OCI-LY3 (cell line): ENCODE measurements at regions not wholly inside any gene's neighbourhood (a gene's known extent, or its start where the extent isn't known, plus 50 kb on each side); places are given as distances from the start of the nearest gene placed in this dataset.

ENCODE experiments used
- H2AFZ ChIP-seq: fragments of 200-600, 300-600 bp; shearing (Covaris generic); 2 replicates; pipeline ENCODE4 v1.6.0; 2014; ENCODE audit warnings: antibody characterized with exemption, low read depth, low read length
- H3K27ac ChIP-seq: fragments of 200-600, 300-600 bp; sonication (generic); 2 replicates; pipeline ENCODE4 v1.5.1; 2014; ENCODE audit warnings: mild to moderate bottlenecking, low read length, moderate library complexity, mixed read lengths
- H3K27me3 ChIP-seq: fragments of 200-600, 300-600 bp; sonication (generic); 2 replicates; pipeline ENCODE4 v1.6.1; 2014; ENCODE audit warnings: low read depth, low read length, mixed read lengths
- H3K36me3 ChIP-seq: fragments of 200-600, 300-600 bp; sonication (generic); replicated peaks from 2 replicates; pipeline ENCODE3; 2014; ENCODE audit warnings: low read depth, low read length, mixed read lengths
- H3K4me1 ChIP-seq: fragments of 300-600, 200-600 bp; sonication (generic); 2 replicates; pipeline ENCODE4 v1.6.1; 2014; ENCODE audit warnings: low read length, mixed read lengths
- H3K4me2 ChIP-seq: fragments of 200-600, 300-600 bp; sonication (generic); 2 replicates; pipeline ENCODE4 v1.6.1; 2014; ENCODE audit warnings: low read length, mixed read lengths
- H3K4me3 ChIP-seq: fragments of 300-600, 200-600 bp; sonication (generic); 2 replicates; pipeline ENCODE4 v1.5.1; 2014; ENCODE audit warnings: antibody characterized with exemption, mild to moderate bottlenecking, low read length, moderate library complexity
- H3K79me2 ChIP-seq: fragments of 300-600, 200-600 bp; shearing (Covaris generic); 2 replicates; pipeline ENCODE4 v1.6.1; 2014; ENCODE audit warnings: mild to moderate bottlenecking, low read length, mixed read lengths
- H3K9ac ChIP-seq: fragments of 300-600, 200-600 bp; shearing (Covaris generic); 2 replicates; pipeline ENCODE4 v1.6.0; 2014; ENCODE audit warnings: mild to moderate bottlenecking, low read length, moderate library complexity
- H3K9me3 ChIP-seq: fragments of 200-600, 300-600 bp; shearing (Covaris generic); 2 replicates; pipeline ENCODE4 v1.6.1; 2014; ENCODE audit warnings: low read length, mixed read lengths; ENCODE audit not compliant: insufficient read depth
- H4K20me1 ChIP-seq: fragments of 200-600, 300-600 bp; sonication (generic); 2 replicates; pipeline ENCODE4 v1.6.1; 2016; ENCODE audit warnings: low read length, mixed read lengths; ENCODE audit not compliant: insufficient read depth
- EZH2phosphoT487 ChIP-seq: fragments of 200-600 bp; shearing (Covaris generic); IDR thresholded peaks from 2 replicates; pipeline ENCODE4 v1.6.1; 2018; ENCODE audit warnings: antibody characterized with exemption, mixed run types, low read depth
- TF ChIP-seq, protein P1 (sequence below): fragments of 200-600, 300-600 bp; sonication (generic); IDR thresholded peaks from 2 replicates; pipeline ENCODE4 v1.5.1; 2014; ENCODE audit warnings: antibody characterized with exemption, low read length, low read depth

DNA sequence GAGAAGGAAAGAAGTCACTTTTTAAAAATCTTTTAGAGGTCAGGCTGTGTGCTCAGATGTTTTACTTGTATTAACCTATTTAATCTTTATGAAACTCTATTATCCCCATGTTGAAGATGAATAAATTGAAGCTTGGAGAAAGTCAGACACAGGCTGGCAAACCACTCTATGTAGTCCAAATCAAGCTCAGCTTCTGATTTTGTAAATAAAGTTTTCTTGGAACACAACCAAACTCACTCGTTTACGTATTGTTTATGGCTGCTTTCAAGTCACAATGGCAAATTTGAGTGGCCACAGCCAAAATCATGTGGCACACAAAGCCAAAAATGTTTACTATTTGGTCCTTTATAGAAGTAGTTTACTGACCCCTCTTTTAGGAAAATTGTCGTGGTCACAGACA is 596.0 kb upstream of the CDH11 start:
- H4K20me1 ChIP-seq, result no peaks in the 10 kb centered on the region
- H3K4me3 ChIP-seq, result no peak overlapping the region
- H3K36me3 ChIP-seq, result no peaks in the 10 kb centered on the region
- no peak overlapping the region for H2AFZ ChIP-seq
- no peaks in the 10 kb centered on the region for H3K27me3 ChIP-seq
- H3K27ac ChIP-seq, result no peak overlapping the region
- H3K9ac ChIP-seq, result no peak overlapping the region
- H3K9me3 ChIP-seq, result no peaks in the 10 kb centered on the region
- no peaks in the 10 kb centered on the region for H3K4me1 ChIP-seq
- H3K4me2 ChIP-seq, result no peak overlapping the region
- no peaks in the 10 kb centered on the region for H3K79me2 ChIP-seq
- no peak for TF ChIP-seq EZH2phosphoT487
- TF ChIP-seq, protein P1, sequence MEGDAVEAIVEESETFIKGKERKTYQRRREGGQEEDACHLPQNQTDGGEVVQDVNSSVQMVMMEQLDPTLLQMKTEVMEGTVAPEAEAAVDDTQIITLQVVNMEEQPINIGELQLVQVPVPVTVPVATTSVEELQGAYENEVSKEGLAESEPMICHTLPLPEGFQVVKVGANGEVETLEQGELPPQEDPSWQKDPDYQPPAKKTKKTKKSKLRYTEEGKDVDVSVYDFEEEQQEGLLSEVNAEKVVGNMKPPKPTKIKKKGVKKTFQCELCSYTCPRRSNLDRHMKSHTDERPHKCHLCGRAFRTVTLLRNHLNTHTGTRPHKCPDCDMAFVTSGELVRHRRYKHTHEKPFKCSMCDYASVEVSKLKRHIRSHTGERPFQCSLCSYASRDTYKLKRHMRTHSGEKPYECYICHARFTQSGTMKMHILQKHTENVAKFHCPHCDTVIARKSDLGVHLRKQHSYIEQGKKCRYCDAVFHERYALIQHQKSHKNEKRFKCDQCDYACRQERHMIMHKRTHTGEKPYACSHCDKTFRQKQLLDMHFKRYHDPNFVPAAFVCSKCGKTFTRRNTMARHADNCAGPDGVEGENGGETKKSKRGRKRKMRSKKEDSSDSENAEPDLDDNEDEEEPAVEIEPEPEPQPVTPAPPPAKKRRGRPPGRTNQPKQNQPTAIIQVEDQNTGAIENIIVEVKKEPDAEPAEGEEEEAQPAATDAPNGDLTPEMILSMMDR, result no peak

DNA sequence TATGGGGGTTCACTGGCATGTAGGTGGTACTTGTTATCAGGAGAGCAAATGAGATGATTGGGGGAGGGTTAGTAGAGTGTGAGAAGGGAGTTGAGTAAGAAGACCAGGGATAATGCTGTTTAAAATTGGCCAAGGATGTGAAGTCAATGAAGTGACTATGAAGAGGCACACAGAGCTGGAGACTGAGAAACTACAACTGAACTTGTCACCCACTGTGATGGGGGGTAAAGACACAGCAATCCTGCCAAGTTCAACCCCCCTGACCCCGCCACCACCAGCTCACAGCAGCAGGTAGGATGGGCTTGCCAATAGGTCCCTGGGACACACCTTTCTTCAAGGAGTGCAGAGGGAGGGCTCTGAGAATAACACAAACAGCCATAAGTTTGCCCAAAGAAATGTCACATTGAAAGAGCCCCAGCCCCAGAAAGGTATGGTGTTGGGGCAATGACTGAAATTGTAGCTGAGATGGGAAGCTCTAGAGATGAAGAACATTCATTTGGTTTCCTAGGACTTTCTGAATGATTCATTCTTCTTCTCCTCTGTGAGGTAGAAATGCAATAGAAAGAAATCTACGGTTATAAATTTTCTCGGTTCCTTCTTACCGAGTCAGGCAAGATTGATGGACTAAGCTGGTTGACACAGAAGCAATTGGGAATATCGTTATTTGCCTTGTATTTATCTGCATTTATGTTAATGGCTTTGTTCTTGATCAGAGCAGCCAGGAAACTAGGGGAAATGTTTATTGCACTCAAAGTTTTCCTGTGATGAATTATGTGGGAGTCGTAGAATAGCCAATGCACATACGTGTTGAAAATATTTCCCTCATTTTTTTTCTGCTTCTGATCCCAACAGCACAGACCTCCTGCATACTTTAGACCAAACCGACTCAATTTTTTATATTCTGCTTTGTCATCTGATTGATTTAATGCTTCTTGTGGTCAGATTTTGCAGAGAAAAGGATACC is 595.2 kb upstream of the CDH11 start:
- Histone ChIP-seq H3K9me3 (no peaks in the 10 kb centered on the region), H3K4me1 (no peaks in the 10 kb centered on the region), H3K27ac (no peak overlapping the region)

DNA sequence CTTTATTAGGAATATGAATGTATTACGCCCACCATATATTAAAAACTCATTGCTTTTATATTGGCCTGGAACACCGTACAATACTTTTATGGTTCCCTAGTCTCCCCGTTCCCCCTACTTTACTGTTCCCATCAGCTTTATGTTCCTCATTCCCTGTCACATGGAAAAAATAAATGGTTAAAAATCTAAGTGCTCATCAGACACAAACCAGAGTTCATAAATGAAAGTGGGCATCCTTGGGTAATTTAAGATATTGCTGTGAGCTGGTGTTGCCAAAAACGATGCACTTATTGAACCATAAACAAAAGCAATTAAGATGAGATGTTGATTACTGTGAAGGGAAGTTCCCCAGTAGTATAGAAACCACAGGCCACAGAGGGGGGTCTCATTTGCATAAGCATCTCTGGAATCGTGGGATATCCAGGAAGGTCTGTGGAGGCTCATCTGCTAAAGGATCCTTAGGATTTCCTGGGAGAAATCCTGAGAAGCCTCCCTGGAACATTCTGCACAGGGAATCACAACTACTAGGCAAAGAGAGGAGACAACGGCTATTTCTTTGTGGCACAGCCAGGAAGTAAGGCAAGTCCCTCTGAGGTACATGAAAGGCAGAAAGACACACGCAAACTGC is 591.4 kb upstream of the CDH11 start:
- Histone ChIP-seq H3K4me3 (no peak overlapping the region), H3K9me3 (no peaks in the 10 kb centered on the region), H3K4me1 (no peaks in the 10 kb centered on the region), H4K20me1 (no peaks in the 10 kb centered on the region), H2AFZ (no peak overlapping the region), H3K27ac (no peak overlapping the region), H3K36me3 (no peaks in the 10 kb centered on the region), H3K27me3 (no peaks in the 10 kb centered on the region), H3K4me2 (no peak overlapping the region), H3K79me2 (no peaks in the 10 kb centered on the region), H3K9ac (no peak overlapping the region)
- TF ChIP-seq EZH2phosphoT487, result no peak
- TF ChIP-seq, protein P1, result no peak

More for the DNA sequence above, 595.2 kb upstream of the CDH11 start:
- no peak overlapping the region for H3K9ac ChIP-seq
- no peak overlapping the region for H3K4me2 ChIP-seq
- no peaks in the 10 kb centered on the region for H3K27me3 ChIP-seq
- no peaks in the 10 kb centered on the region for H4K20me1 ChIP-seq
- H3K36me3 ChIP-seq, result no peaks in the 10 kb centered on the region
- H3K79me2 ChIP-seq, result no peaks in the 10 kb centered on the region
- no peak overlapping the region for H3K4me3 ChIP-seq
- TF ChIP-seq EZH2phosphoT487, result no peak
- TF ChIP-seq, protein P1, result no peak
- no peak overlapping the region for H2AFZ ChIP-seq

DNA sequence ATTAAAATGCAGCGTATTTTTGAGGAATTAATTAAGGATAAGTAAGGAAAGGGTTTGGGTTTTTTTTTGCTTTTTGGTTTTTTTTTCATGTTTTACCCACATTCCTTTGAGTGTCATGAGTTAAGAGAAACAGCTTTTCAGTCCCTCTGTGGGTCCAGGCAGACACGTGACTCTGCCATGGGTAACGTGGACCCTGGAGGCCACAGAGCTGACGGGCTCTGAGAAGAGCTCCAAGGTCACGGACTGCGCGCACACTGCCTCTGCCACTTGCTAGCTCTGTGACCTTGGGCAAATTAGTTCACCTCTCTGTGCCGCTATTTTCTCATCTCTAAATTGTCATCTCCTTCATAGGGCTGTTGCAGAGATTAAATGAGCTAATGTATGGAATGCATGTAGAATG is 588.2 kb upstream of the CDH11 start:
- H3K36me3 ChIP-seq, result no peaks in the 10 kb centered on the region
- no peaks in the 10 kb centered on the region for H4K20me1 ChIP-seq
- no peak overlapping the region for H2AFZ ChIP-seq
- no peak for TF ChIP-seq EZH2phosphoT487
- TF ChIP-seq, protein P1, result no peak
- H3K4me2 ChIP-seq, result no peak overlapping the region
- no peaks in the 10 kb centered on the region for H3K4me1 ChIP-seq
- no peaks in the 10 kb centered on the region for H3K79me2 ChIP-seq
- no peak overlapping the region for H3K9ac ChIP-seq
- no peaks in the 10 kb centered on the region for H3K27me3 ChIP-seq
- no peak overlapping the region for H3K4me3 ChIP-seq
- no peaks in the 10 kb centered on the region for H3K9me3 ChIP-seq
- H3K27ac ChIP-seq, result no peak overlapping the region
